GM13977 (cell line): ENCODE measurements at regions not wholly inside any gene's neighbourhood (a gene's known extent, or its start where the extent isn't known, plus 50 kb on each side); places are given as distances from the start of the nearest gene placed in this dataset.

Source experiments
- DNase-seq: peaks from one replicate; pipeline ENCODE4 v3.0.0; 2012; ENCODE audit warnings: low spot score
- in situ Hi-C: fragments of 300-500 bp; cut with MboI; formaldehyde crosslinking; loops from one replicate; pipeline ENCODE4 v1.12.0; 2022; ENCODE audit warnings: low sequenced_read_pairs, low pct_unique_long_range_greater_than_20kb, mixed read lengths, inconsistent platforms; ENCODE audit not compliant: unreplicated experiment
- TF ChIP-seq, protein P1 (sequence below): IDR thresholded peaks from 2 replicates; pipeline ENCODE4 v1.5.1; 2012; ENCODE audit warnings: mild to moderate bottlenecking, control low read depth; ENCODE audit not compliant: insufficient read depth; ENCODE audit errors: extremely low read depth, missing control alignments

DNA sequence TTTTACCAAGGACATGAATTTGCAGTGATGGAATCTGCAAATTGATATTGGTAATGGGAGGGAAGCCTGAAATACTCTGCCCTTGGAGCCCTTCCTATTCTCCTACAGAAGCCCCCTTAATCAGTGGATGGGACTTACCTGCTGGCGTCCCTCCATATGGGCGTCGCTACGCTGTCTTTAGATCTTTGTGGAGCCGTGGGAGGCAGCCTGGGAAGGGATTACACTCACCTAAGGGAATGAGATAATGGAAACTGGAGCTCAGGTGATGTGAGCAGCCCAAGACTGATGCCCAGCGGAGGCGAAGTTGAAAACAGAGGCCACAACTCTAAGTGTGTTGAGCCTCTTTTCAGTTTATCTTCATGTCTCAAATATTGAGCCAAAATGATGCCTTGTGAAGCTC, 306.6 kb downstream of the MYCN start:
- TF ChIP-seq, protein P1, sequence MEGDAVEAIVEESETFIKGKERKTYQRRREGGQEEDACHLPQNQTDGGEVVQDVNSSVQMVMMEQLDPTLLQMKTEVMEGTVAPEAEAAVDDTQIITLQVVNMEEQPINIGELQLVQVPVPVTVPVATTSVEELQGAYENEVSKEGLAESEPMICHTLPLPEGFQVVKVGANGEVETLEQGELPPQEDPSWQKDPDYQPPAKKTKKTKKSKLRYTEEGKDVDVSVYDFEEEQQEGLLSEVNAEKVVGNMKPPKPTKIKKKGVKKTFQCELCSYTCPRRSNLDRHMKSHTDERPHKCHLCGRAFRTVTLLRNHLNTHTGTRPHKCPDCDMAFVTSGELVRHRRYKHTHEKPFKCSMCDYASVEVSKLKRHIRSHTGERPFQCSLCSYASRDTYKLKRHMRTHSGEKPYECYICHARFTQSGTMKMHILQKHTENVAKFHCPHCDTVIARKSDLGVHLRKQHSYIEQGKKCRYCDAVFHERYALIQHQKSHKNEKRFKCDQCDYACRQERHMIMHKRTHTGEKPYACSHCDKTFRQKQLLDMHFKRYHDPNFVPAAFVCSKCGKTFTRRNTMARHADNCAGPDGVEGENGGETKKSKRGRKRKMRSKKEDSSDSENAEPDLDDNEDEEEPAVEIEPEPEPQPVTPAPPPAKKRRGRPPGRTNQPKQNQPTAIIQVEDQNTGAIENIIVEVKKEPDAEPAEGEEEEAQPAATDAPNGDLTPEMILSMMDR = no peak
- DNase-seq = no peak
- in situ Hi-C loops = no loop called here

- in situ Hi-C loops = no loop called here
- DNase-seq = no peak
- TF ChIP-seq, protein P1 = no peak
These were observed 306.0 kb downstream of the MYCN start for GRCh38 chr2:16246281-16246850.

DNA sequence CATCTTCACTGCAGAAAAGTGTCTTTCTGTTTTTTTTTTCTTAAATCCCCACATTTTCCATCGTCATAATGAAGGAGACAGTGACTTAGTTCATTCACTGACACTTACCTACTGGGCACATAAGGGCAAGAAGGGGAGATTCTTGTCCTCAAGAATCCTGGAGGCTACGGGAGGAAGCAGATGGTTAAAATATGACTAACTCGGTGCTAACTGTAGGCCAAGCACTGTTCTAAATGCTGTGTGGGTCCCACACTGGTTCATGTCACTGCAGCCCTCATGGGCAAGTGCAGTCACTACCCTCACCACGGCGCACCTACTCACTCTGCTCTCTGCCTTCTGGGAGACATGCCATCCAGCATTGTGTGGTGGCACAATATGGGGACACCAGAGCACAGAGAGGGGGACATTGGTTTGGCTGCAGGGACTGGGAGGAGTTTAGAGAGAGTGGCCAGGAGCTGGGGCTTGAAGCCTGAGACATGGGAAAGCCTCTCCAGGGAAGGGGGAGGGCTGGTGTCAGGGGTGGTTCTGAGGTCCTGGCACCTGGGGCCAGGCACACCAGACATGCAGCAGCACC, 305.2 kb downstream of the MYCN start:
- no peak for DNase-seq
- TF ChIP-seq, protein P1 = no peak
- in situ Hi-C loops = no loop called here

GRCh38 chr2:16244966-16245320, 304.6 kb downstream of the MYCN start:
- in situ Hi-C loops = no loop called here
- DNase-seq = no peak
- TF ChIP-seq, protein P1 = no peak

DNA sequence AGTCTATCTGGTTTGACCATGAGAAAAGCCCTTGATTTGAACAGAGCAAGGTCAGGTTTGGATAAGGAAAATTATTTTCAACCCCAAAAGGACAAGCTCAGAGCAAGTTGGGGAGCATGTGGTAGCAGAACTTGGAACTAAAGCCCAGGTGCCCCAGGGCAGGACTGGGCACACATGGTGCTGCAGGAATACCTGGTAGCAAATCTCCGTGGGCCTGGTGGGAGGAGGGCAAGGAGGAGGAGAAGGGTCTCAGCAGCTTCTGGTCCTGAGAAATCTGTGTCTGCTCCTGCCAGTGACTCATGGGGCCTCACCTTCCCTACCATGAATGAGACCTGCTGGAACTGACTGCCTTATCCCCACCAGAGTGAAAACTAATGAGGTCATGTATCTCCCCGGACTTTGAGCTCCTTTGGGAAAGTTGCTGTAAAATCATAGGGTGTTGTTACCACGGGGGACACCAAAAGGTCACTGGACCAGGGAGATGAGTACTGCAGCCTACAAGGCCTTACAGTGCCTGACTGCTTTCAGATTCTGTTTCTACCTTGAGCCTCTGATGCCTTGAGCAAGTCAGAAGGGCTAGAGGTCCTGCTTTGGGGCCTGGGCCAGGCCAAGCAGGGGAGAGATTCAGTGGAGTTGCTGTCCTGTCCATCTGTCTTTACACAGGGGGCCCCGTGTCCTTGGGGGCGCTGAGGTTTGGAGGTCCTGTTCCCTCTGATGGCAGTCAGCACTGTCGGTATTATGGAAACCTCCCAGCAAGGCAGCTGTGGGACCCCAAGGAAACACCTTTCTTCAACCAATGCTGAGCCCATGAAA, 304.0 kb downstream of the MYCN start:
- DNase-seq = no peak
- TF ChIP-seq, protein P1 = no peak
- in situ Hi-C loops = no loop called here

- DNase-seq = no peak
- TF ChIP-seq, protein P1 = no peak
- in situ Hi-C loops = no loop called here
These were observed 303.2 kb downstream of the MYCN start for GRCh38 chr2:16243411-16243996.
